Brain microvascular endothelial cell (primary cell): ENCODE measurements at regions not wholly inside any gene's neighbourhood (a gene's known extent, or its start where the extent isn't known, plus 50 kb on each side); places are given as distances from the start of the nearest gene placed in this dataset.

Experiments
- DNase-seq: peaks from one replicate; pipeline ENCODE4 v3.0.0-alpha.2; 2020
- H3K27ac ChIP-seq: fragments of 250-450 bp; sonication (Bioruptor Pico); 2 replicates; pipeline ENCODE4 v1.5.1; 2020; ENCODE audit warnings: mild to moderate bottlenecking, moderate library complexity
- H3K27me3 ChIP-seq: fragments of 250-450 bp; sonication (Bioruptor Pico); replicated peaks from 2 replicates; pipeline ENCODE4 v1.5.1; 2020; ENCODE audit warnings: mild to moderate bottlenecking
- H3K36me3 ChIP-seq: fragments of 250-450 bp; sonication (Bioruptor Pico); replicated peaks from 2 replicates; pipeline ENCODE4 v1.5.1; 2020; ENCODE audit warnings: mild to moderate bottlenecking
- H3K4me3 ChIP-seq: 2 replicates; pipeline ENCODE4 v1.5.1; 2011; ENCODE audit warnings: low read depth, mild to moderate bottlenecking, control low read depth, low read length, moderate library complexity
- CTCF ChIP-seq: IDR thresholded peaks from 2 replicates; pipeline ENCODE4 v1.5.1; 2011; ENCODE audit warnings: low read depth, mild to moderate bottlenecking, moderate library complexity, low read length, control low read depth, inconsistent platforms; ENCODE audit errors: missing control alignments
- in situ Hi-C: cut with HindIII; loops from 2 replicates; pipeline ENCODE4 v1.10.0; 2017; ENCODE audit warnings: low sequenced_read_pairs, low pct_ligation_motif_present

GRCh38 chr4:24380957-24381665, 203.2 kb downstream of the DHX15 start:
- no peak overlapping the region for H3K4me3 ChIP-seq
- in situ Hi-C loops: no loop called here
- no peaks in the 10 kb centered on the region for H3K36me3 ChIP-seq
- H3K27me3 ChIP-seq: no peaks in the 10 kb centered on the region
- H3K27ac ChIP-seq: no peak overlapping the region
- DNase-seq: no peak
- TF ChIP-seq CTCF: no peak

- H3K36me3 ChIP-seq: no peaks in the 10 kb centered on the region
- DNase-seq: no peak
- H3K27ac ChIP-seq: no peak overlapping the region
- no peaks in the 10 kb centered on the region for H3K27me3 ChIP-seq
- no peak overlapping the region for H3K4me3 ChIP-seq
- in situ Hi-C loops: no loop called here
- TF ChIP-seq CTCF: no peak
These were observed 210.7 kb downstream of the DHX15 start for GRCh38 chr4:24373704-24374103.

- H3K4me3 ChIP-seq: no peak overlapping the region
- H3K36me3 ChIP-seq: no peaks in the 10 kb centered on the region
- in situ Hi-C loops: no loop called here
- no peak overlapping the region for H3K27ac ChIP-seq
- no peaks in the 10 kb centered on the region for H3K27me3 ChIP-seq
- no peak for TF ChIP-seq CTCF
- no peak for DNase-seq
These were observed 211.5 kb downstream of the DHX15 start for GRCh38 chr4:24372881-24373280.

GRCh38 chr4:24372341-24372740, 212.0 kb downstream of the DHX15 start:
- TF ChIP-seq CTCF: no peak
- DNase-seq: no peak
- Histone ChIP-seq H3K27ac (no peak overlapping the region), H3K4me3 (no peak overlapping the region), H3K27me3 (no peaks in the 10 kb centered on the region), H3K36me3 (no peaks in the 10 kb centered on the region)
- in situ Hi-C loops: no loop called here

GRCh38 chr4:24370421-24370820, 213.9 kb downstream of the DHX15 start:
- no peak for DNase-seq
- in situ Hi-C loops: no loop called here
- Histone ChIP-seq H3K4me3 (no peak overlapping the region), H3K27ac (no peak overlapping the region), H3K36me3 (no peaks in the 10 kb centered on the region), H3K27me3 (no peaks in the 10 kb centered on the region)
- TF ChIP-seq CTCF: no peak

GRCh38 chr4:24369507-24370029, 214.8 kb downstream of the DHX15 start:
- Histone ChIP-seq H3K36me3 (no peaks in the 10 kb centered on the region), H3K4me3 (no peak overlapping the region), H3K27ac (no peak overlapping the region), H3K27me3 (no peaks in the 10 kb centered on the region)
- no peak for TF ChIP-seq CTCF
- DNase-seq: no peak
- in situ Hi-C loops: no loop called here
